Spleen (tissue), 11 donors: ENCODE measurements at regions not wholly inside any gene's neighbourhood (a gene's known extent, or its start where the extent isn't known, plus 50 kb on each side); places are given as distances from the start of the nearest gene placed in this dataset.

Experiments used
- DNase-seq: peaks from one replicate; pipeline ENCODE4 v3.0.0-alpha.2; 2020
- H3K27ac ChIP-seq, 8 donors: fragments of 200-600 bp; sonication (generic) in 7 of 8; 1 replicate in 4 of 8; 2 replicates in 4 of 8; pipeline versions ENCODE4 v1.5.0 to v1.8.0; 2016 to 2021; ENCODE audit warnings: inconsistent platforms in 4 of 8, mild to moderate bottlenecking in 4 of 8, moderate library complexity in 1 of 8
- H3K27me3 ChIP-seq, 7 donors: fragments of 200-600 bp; sonication (generic) in 6 of 7; replicated peaks in 1 of 7; 1 replicate in 4 of 7; 2 replicates in 3 of 7; pipeline versions ENCODE4 v1.5.0 to v1.8.0; 2016 to 2021; ENCODE audit warnings: inconsistent platforms in 3 of 7, mild to moderate bottlenecking in 1 of 7
- H3K36me3 ChIP-seq, 6 donors: fragments of 200-600 bp; sonication (generic) in 5 of 6; 1 replicate in 4 of 6; 2 replicates in 2 of 6; pipeline versions ENCODE4 v1.5.0 to v1.8.0; 2016 to 2021; ENCODE audit warnings: inconsistent platforms in 2 of 6
- H3K4me1 ChIP-seq, 6 donors: fragments of 200-600 bp; sonication (generic) in 5 of 6; 1 replicate in 3 of 6; 2 replicates in 3 of 6; pipeline versions ENCODE4 v1.5.0 to v1.8.0; 2016 to 2021; ENCODE audit warnings: inconsistent platforms in 3 of 6
- H3K4me3 ChIP-seq, 8 donors: fragments of 200-600 bp; sonication (generic) in 7 of 8; 1 replicate in 4 of 8; 2 replicates in 4 of 8; pipeline versions ENCODE4 v1.5.0 to v1.8.0; 2016 to 2021; ENCODE audit warnings: inconsistent platforms in 4 of 8, mild to moderate bottlenecking in 4 of 8, moderate library complexity in 2 of 8
- H3K9me3 ChIP-seq, 8 donors: fragments of 200-600 bp; sonication (generic) in 7 of 8; 1 replicate in 4 of 8; 2 replicates in 4 of 8; pipeline versions ENCODE4 v1.5.0 to v1.8.0; 2016 to 2021; ENCODE audit warnings: inconsistent platforms in 4 of 8
- POLR2A ChIP-seq, 3 donors: fragments of 450-650 bp; IDR thresholded peaks; one replicate each; pipeline ENCODE4 v1.5.1; 2017; ENCODE audit warnings: antibody characterized with exemption in 3 of 3, mild to moderate bottlenecking in 1 of 3
- POLR2AphosphoS5 ChIP-seq, 3 donors: sonication (generic); formaldehyde crosslinking; IDR thresholded peaks; one replicate each; pipeline ENCODE4 v1.5.1; 2017; ENCODE audit warnings: antibody characterized with exemption in 3 of 3
- WGBS, 5 donors: extraction: QIAGEN DNeasy Blood & Tissue Kit in 3 of 5; methylation state at CpG; one replicate each; pipeline versions ENCODE4 v1.1.5 to v1.1.7; 2013 to 2018; 5-methylcytosine and 5-hydroxymethylcytosine counted together
- intact Hi-C: fragments of 100-400 bp; cut with DNase I; formaldehyde crosslinking; loops from one replicate; pipeline ENCODE4 v1.15.0; 2023; ENCODE audit warnings: low total_unique reads
- TF ChIP-seq, protein P1 (sequence below), 11 experiments: fragments of 200-600 bp in 7 of 11; fragments of 450-650 bp in 4 of 11; sonication (generic) in 4 of 11; IDR thresholded peaks in 8 of 11; conservative IDR thresholded peaks in 3 of 11; 1 replicate in 7 of 11; 2 replicates in 4 of 11; pipeline versions ENCODE4 v1.4.0 to v1.8.0; 2016 to 2021; ENCODE audit warnings: antibody characterized with exemption in 11 of 11, inconsistent platforms in 4 of 11, mild to moderate bottlenecking in 1 of 11
- donor health status: healthy with polysubstance abuse.
- donor health status: DM: no; HTN: no; CAD: no; lungs with moderate emphysema.
- donor health status: DM: no; HTN: no; CAD: no.
- donor health status: Bipolar disorder and iron deficiency.
- donor health status: healthy.
- donor health status: DM: no; HTN: no; CAD: no.
- donor health status: DM: yes; HTN: yes; CAD: no.

DNA sequence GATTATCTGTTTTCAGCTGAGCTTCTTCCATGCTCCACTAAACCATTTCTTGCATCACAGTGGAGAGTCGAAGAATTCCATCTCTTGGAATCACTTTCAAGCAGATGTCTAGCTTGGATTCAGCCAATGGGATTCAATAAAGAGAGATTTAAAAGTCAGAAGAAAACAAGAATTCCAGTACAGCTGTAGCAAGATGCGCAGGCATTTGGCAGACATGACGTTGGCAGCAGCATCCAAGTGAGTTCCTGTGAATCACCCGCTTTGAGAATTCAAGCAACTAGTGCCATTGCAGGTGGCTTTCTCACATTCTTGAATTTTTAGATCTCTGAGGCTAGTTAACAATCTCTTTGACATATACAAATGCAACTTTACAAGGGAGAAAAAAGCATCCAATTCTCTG is 467.0 kb downstream of the CDH10 start:
- H3K27ac ChIP-seq, result no peak overlapping the region
- H3K36me3 ChIP-seq, result no peaks in the 10 kb centered on the region
- DNase-seq, result no peak
- H3K4me1 ChIP-seq, result no peaks in the 10 kb centered on the region
- peaks cover 0 to 9% (median 2%) of the 10 kb centered on the region in 8 donors for H3K9me3 ChIP-seq
- no peak overlapping the region for H3K4me3 ChIP-seq
- intact Hi-C loops, result no loop called here
- WGBS, 5 donors, result 76 to 88% (median 81%) methylated on average over 4 of the region's 4 CpGs
- TF ChIP-seq POLR2A (IDR thresholded peaks at IDR 0.05), result no peak
- TF ChIP-seq, protein P1, sequence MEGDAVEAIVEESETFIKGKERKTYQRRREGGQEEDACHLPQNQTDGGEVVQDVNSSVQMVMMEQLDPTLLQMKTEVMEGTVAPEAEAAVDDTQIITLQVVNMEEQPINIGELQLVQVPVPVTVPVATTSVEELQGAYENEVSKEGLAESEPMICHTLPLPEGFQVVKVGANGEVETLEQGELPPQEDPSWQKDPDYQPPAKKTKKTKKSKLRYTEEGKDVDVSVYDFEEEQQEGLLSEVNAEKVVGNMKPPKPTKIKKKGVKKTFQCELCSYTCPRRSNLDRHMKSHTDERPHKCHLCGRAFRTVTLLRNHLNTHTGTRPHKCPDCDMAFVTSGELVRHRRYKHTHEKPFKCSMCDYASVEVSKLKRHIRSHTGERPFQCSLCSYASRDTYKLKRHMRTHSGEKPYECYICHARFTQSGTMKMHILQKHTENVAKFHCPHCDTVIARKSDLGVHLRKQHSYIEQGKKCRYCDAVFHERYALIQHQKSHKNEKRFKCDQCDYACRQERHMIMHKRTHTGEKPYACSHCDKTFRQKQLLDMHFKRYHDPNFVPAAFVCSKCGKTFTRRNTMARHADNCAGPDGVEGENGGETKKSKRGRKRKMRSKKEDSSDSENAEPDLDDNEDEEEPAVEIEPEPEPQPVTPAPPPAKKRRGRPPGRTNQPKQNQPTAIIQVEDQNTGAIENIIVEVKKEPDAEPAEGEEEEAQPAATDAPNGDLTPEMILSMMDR (IDR thresholded peaks at IDR 0.05 in 8 of 11, conservative IDR thresholded peaks at IDR 0.05 in 3 of 11), result no peak
- TF ChIP-seq POLR2AphosphoS5 (IDR thresholded peaks at IDR 0.05), result no peak
- no peaks in the 10 kb centered on the region for H3K27me3 ChIP-seq

DNA sequence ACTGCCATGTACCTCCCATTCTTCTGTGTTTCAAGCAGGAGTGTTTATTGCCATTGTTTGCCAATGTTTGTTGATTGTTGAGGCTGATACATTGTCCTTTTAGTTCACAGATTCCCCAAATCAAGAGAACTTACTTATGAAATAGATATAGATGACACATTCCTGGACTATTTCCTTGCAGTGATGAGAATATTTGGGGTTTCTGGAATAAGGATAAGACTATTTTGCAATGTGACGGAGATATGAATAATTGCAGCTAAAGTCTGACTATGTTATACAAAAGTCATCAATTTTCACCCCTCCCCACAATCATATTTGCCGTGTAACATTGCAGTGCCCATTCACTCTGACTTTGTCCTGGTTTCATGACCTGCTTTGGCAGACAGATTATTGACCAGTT is 460.8 kb downstream of the CDH10 start:
- H3K9me3 ChIP-seq, result peaks cover 0 to 9% (median 0%) of the 10 kb centered on the region in 8 donors
- no peaks in the 10 kb centered on the region for H3K36me3 ChIP-seq
- H3K4me3 ChIP-seq, result no peak overlapping the region
- H3K4me1 ChIP-seq, result no peaks in the 10 kb centered on the region
- TF ChIP-seq POLR2AphosphoS5 (IDR thresholded peaks at IDR 0.05) (no peak), POLR2A (IDR thresholded peaks at IDR 0.05) (no peak)
- TF ChIP-seq, protein P1 (IDR thresholded peaks at IDR 0.05 in 8 of 11, conservative IDR thresholded peaks at IDR 0.05 in 3 of 11), result no peak
- H3K27ac ChIP-seq, result no peak overlapping the region
- 91 to 98% (median 94%) methylated on average over 2 of the region's 2 CpGs for WGBS, 5 donors
- intact Hi-C loops, result no loop called here
- H3K27me3 ChIP-seq, result no peaks in the 10 kb centered on the region
- DNase-seq, result no peak

DNA sequence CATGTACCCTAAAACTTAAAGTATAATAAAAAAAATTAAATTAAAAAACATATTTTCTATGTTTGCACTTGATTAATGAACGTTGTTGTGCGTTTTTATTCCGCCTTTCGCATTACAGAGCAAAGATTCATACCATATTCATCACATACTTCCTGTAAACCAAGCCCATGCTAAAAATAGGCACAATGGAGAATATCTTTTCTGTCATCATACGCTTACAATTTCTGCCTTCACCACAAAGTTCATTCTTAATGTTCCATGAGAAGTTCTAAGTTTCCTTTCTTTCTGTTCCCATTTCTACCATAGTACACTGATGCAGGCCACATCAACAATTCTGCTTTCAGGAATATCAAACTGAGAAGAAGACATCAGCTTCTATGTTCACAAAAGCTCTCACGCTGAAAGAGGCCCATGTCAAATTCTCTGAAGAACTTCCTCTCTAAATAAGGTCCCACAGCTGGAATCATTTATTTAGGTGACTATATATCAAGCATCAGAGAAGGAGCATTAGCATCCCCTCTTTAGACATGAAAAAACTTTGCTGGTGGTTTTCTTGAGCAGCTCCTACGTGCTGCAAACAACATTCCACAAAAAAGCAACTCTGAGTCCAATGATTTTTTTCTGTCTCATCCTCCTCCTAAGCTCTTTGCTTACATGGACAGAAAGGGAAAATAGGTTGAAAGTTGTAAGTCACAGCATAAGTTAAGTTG is 456.4 kb downstream of the CDH10 start:
- DNase-seq, result no peak
- Histone ChIP-seq H3K27ac (no peak overlapping the region), H3K9me3 (peaks cover 0 to 20% (median 2%) of the 10 kb centered on the region in 8 donors), H3K36me3 (no peaks in the 10 kb centered on the region), H3K27me3 (no peaks in the 10 kb centered on the region), H3K4me3 (no peak overlapping the region), H3K4me1 (no peaks in the 10 kb centered on the region)
- WGBS, 5 donors, result 71 to 83% (median 78%) methylated on average over 7 of the region's 7 CpGs
- intact Hi-C loops, result no loop called here
- TF ChIP-seq, protein P1 (IDR thresholded peaks at IDR 0.05 in 8 of 11, conservative IDR thresholded peaks at IDR 0.05 in 3 of 11), result no peak
- TF ChIP-seq POLR2A (IDR thresholded peaks at IDR 0.05), result no peak
- no peak for TF ChIP-seq POLR2AphosphoS5 (IDR thresholded peaks at IDR 0.05)

DNA sequence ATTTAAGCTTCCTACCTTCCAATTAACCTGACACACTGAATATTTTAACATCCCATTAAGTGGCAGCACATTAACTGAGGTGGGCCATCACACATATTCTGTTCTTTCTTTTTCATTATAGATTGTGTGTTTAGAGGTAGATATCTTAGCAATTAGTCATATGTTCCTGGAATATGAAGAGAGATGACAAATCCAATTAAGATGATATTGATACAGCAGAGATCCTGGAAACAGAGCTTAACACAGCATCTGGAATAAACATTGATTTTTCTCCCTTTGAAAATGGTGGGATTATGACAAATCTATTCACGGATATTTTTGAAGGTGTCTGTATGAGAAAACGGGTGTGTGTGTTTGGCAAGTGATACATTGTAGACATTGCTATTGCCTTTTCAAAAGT is 448.0 kb downstream of the CDH10 start:
- 77 to 93% (median 87%) methylated on average over 2 of the region's 2 CpGs for WGBS, 5 donors
- peaks cover 0 to 11% (median 6%) of the 10 kb centered on the region in 8 donors for H3K9me3 ChIP-seq
- no peaks in the 10 kb centered on the region for H3K4me1 ChIP-seq
- no peak for DNase-seq
- H3K27me3 ChIP-seq, result no peaks in the 10 kb centered on the region
- intact Hi-C loops, result no loop called here
- TF ChIP-seq, protein P1 (IDR thresholded peaks at IDR 0.05 in 8 of 11, conservative IDR thresholded peaks at IDR 0.05 in 3 of 11), result no peak
- TF ChIP-seq POLR2A (IDR thresholded peaks at IDR 0.05) (no peak), POLR2AphosphoS5 (IDR thresholded peaks at IDR 0.05) (no peak)
- no peaks in the 10 kb centered on the region for H3K36me3 ChIP-seq
- no peak overlapping the region for H3K4me3 ChIP-seq
- H3K27ac ChIP-seq, result no peak overlapping the region
